PFSK-1 (cell line): ENCODE measurements at regions not wholly inside any gene's neighbourhood (a gene's known extent, or its start where the extent isn't known, plus 50 kb on each side); places are given as distances from the start of the nearest gene placed in this dataset.

Source experiments
- FOXP2 ChIP-seq: optimal IDR thresholded peaks from 2 replicates; pipeline ENCODE3; 2011; ENCODE audit warnings: borderline replicate concordance, control low read depth, inconsistent platforms; ENCODE audit not compliant: insufficient read depth; ENCODE audit errors: extremely low read length, extremely low read depth
- POLR2AphosphoS5 ChIP-seq: IDR thresholded peaks from 2 replicates; pipeline ENCODE4 v1.6.1; 2012; ENCODE audit warnings: low read depth, mild to moderate bottlenecking, control low read depth, low read length, moderate library complexity
- SIN3A ChIP-seq: IDR thresholded peaks from 2 replicates; pipeline ENCODE4 v1.6.1; 2012; ENCODE audit warnings: mild to moderate bottlenecking, low read length, moderate library complexity, borderline replicate concordance; ENCODE audit not compliant: insufficient read depth
- TAF1 ChIP-seq: IDR thresholded peaks from 2 replicates; pipeline ENCODE4 v1.6.1; 2012; ENCODE audit warnings: low read length, control low read depth, borderline replicate concordance; ENCODE audit not compliant: insufficient read depth
- TF ChIP-seq, protein P1 (sequence below), 2 experiments: IDR thresholded peaks; 2 replicates each; pipeline versions ENCODE4 v1.6.1 to v1.8.0; 2011 to 2012; ENCODE audit warnings: low read depth in 2 of 2, low read length in 2 of 2, control low read depth in 1 of 2, inconsistent platforms in 1 of 2, mild to moderate bottlenecking in 1 of 2, moderate library complexity in 1 of 2; ENCODE audit not compliant: insufficient read depth in 1 of 2

DNA sequence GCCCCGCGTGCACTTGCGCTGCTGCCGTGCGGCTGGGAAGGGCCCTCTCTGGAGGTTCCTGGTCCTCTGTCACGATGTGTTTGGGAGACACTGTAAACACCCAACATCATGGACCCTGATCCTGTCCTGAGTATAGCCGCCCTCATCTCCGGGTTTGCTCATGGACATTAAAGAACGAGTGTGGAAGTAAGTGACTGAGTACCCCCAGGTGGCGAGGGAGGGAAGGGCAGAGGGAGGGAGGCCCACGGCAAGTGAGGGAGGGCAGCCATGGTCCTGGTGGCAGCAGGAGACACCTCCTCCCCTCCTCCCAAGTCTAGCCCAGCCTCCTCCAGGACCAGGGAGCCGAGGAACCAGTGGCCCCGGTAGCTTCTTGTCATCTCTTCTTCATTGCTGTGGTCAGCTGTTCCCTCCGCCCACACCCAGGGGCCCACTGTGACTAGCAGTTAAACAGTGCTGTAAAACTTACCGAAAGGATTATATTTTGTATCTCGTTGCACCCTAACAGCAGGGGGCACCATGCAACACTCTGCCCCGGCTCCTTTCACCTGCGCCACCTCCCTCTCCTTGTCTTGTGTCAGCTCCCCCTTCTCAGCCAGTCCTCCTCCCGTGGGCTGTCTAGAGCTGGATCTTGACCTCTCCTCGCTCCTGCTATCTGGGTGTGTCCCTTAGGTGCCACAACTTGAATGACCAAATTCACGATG lies 566.5 kb upstream of the B3GAT1 start:
- TF ChIP-seq POLR2AphosphoS5 (no peak), FOXP2 (no peak), TAF1 (no peak), SIN3A (no peak)
- TF ChIP-seq, protein P1, sequence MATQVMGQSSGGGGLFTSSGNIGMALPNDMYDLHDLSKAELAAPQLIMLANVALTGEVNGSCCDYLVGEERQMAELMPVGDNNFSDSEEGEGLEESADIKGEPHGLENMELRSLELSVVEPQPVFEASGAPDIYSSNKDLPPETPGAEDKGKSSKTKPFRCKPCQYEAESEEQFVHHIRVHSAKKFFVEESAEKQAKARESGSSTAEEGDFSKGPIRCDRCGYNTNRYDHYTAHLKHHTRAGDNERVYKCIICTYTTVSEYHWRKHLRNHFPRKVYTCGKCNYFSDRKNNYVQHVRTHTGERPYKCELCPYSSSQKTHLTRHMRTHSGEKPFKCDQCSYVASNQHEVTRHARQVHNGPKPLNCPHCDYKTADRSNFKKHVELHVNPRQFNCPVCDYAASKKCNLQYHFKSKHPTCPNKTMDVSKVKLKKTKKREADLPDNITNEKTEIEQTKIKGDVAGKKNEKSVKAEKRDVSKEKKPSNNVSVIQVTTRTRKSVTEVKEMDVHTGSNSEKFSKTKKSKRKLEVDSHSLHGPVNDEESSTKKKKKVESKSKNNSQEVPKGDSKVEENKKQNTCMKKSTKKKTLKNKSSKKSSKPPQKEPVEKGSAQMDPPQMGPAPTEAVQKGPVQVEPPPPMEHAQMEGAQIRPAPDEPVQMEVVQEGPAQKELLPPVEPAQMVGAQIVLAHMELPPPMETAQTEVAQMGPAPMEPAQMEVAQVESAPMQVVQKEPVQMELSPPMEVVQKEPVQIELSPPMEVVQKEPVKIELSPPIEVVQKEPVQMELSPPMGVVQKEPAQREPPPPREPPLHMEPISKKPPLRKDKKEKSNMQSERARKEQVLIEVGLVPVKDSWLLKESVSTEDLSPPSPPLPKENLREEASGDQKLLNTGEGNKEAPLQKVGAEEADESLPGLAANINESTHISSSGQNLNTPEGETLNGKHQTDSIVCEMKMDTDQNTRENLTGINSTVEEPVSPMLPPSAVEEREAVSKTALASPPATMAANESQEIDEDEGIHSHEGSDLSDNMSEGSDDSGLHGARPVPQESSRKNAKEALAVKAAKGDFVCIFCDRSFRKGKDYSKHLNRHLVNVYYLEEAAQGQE (IDR thresholded peaks at IDR 0.05; ENCODE audit: insufficient read depth in 1 of 2, low read depth in 2 of 2, low read length in 2 of 2), result no peak

DNA sequence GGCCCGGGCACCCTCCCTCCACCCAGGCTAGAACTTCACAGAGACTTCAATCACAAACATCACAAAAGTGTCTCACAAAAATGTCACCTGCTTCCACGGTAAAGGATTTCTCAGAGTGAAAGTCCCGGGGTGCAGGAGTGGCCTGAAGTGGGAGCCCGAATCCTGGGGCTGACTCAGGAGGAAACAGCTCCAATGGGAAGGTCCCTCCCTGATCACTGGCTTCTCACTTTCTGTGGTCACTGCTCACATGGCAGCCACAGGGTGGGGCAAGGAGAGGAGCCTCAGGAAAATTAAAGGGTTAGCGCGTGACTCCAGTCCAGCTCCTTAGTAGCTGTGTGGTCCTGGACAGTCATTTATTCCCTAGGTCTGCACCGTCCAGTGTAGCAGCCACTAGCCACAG lies 564.5 kb upstream of the B3GAT1 start:
- TF ChIP-seq TAF1, result no peak
- TF ChIP-seq, protein P1 (IDR thresholded peaks at IDR 0.05; ENCODE audit: insufficient read depth in 1 of 2, low read depth in 2 of 2, low read length in 2 of 2), result no peak
- no peak for TF ChIP-seq FOXP2
- no peak for TF ChIP-seq POLR2AphosphoS5
- no peak for TF ChIP-seq SIN3A

DNA sequence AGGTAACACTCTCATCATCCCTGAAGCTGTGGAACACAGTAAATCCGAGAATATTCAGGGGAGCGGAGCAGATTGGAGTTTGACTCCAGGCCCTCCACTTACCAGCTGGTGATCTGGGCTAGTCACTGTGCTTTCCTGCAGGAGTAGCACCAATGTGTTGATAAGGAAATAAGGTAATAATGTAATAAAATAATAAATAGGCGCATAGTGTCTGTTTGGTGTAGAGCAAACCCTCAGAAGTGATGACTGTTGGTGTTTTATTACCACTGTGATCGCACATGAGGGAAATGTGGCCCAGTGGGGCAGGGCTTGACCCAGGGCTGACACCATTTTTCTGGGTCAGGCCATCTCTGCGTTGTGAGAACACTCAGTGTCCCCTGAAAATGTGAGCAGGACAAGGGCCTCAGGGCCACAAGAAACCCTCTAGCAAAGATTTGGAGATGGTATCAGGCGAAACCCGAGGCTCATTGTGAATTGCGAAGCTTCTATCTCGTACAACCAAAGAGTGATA lies 563.9 kb upstream of the B3GAT1 start:
- no peak for TF ChIP-seq TAF1
- TF ChIP-seq, protein P1 (IDR thresholded peaks at IDR 0.05; ENCODE audit: insufficient read depth in 1 of 2, low read depth in 2 of 2, low read length in 2 of 2), result no peak
- no peak for TF ChIP-seq SIN3A
- no peak for TF ChIP-seq FOXP2
- no peak for TF ChIP-seq POLR2AphosphoS5

DNA sequence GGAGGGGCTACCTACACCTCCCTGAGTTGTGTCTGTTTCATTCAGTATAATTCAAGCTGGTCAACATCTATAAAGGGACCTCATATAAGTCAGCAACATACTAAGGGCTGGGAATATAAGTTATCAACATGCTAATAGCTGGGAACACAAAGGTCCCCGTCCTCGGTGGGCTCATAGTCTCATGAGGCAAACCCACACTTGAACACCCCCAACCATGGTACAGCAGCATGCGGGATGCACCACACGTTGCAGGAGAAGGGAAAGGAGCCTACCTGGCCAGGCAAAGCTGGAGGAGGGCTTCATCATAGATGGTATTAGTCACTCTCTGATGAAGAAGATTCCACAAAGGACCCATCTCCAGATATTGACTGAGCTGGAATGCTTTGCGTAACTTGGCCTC lies 561.8 kb upstream of the B3GAT1 start:
- TF ChIP-seq TAF1, result no peak
- TF ChIP-seq POLR2AphosphoS5, result no peak
- TF ChIP-seq FOXP2, result no peak
- TF ChIP-seq, protein P1 (IDR thresholded peaks at IDR 0.05; ENCODE audit: insufficient read depth in 1 of 2, low read depth in 2 of 2, low read length in 2 of 2), result no peak
- no peak for TF ChIP-seq SIN3A
